GM18909 (cell line): ENCODE measurements at regions not wholly inside any gene's neighbourhood (a gene's known extent, or its start where the extent isn't known, plus 50 kb on each side); places are given as distances from the start of the nearest gene placed in this dataset.

ENCODE experiments used
- ATAC-seq: cut with Tn5 transposase; IDR thresholded peaks from one replicate; pipeline ENCODE4 v1.9.1; 2021; ENCODE audit warnings: mild to moderate bottlenecking; ENCODE audit not compliant: unreplicated experiment, poor library complexity

DNA sequence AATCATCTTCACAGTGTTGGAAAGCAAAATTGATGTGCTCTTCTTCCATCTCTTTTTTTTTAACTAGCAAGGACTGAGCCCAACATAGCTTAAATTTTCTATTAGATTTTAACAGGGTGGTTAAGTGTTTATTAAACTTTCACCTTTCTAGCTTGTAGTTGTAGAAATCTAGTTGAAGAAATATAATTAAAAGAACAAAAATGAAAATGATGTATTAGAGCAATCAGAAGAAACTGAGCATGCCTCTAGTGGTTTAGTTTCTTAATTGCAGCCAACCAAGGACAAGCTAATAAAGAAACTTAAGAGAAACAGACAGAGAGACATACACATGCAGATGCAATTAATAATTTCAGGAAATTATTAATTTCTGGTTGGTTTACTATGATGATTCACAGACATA lies 673.0 kb upstream of the LMO3 start:
- ATAC-seq = no peak

DNA sequence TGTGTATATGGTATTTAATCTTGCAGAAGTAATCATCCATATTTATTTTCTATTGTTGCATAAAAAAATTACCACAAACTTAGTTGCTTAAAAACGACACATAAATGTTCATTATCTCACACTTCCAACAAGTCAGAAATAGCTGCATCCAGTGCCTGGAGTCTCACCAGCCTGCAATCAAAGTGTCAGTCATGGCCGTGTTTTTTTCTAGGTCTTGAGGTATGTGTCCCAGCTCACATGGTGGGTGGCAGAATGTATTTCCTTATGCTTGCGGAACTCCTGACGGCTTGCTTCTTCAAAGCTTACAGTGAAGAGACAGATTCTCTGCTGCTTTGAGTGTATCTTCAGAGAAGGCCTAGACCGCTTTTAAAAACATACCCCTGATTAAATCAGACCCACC lies 670.2 kb upstream of the LMO3 start:
- ATAC-seq = no peak

DNA sequence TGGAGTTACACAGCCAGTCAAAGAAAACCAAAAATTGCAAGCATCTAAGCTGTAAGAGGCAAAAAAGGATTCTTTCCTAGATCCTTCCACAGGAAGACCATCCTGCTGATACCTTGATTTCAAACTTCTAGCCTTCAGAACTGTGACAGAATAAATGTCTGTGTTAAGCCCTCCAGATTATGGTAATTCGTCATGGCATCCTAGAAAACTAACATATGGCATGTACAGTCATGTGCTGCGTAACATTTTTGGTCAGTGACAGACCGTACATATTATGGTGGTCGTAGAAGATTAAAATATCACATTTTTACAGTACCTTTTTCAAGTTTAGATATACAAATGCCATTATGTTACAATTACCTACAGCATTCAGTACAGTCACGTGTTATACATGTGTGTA lies 660.9 kb upstream of the LMO3 start:
- no peak for ATAC-seq

DNA sequence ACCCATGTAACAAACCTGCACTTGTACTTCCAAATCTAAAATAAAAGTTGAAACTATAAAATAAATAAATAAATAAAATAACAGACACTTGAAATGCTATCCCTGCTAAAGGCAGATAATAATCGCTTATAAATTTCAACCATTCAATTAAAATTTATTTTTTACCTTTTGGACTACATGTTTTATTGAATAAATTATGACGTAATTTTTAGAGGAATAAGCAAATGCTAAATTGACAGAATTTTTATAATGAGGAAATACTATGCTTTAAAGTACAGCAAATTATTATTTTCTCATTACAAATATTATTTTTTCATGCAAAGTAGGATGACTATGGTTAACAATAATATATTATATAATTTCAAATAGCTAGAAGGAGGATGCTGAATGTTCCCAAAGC lies 658.6 kb upstream of the LMO3 start:
- ATAC-seq = no peak

DNA sequence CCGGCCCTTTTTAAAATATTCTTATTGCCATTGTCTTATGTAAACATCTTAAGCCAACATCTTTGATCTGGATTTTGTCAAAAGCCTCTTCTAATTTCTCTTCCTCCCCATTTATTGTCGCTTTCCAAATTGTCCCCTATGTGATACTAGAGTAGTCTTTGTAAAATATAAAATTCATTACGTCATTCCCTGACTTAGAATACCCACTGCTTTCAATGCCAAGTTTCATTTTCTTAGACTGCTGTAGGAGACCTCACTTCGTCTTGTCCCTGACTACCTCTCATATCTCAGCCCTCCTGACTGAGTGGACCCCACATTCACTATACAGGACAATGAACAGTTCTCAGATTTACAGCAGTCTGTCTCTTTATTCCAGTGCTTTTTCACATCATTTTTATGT lies 633.9 kb upstream of the LMO3 start:
- ATAC-seq = no peak

DNA sequence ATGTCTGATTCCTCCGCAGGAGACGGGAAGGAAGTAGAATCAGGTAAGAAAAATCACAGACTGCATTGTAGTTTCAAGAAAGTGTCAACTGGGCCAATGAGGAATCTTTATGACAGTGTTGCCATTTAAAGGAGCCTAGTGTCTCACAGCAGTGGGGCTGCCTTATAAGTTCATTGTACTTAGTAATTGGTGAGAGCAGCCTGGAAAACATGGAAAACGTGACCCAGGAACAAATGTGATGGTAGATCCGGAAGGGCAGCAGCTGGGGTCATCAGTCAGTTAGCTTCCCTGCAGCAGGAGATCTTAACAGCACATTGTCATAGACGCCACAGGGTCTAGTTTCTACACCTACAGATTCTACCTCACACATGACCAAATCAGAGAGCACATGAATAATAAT lies 630.0 kb upstream of the LMO3 start:
- no peak for ATAC-seq

DNA sequence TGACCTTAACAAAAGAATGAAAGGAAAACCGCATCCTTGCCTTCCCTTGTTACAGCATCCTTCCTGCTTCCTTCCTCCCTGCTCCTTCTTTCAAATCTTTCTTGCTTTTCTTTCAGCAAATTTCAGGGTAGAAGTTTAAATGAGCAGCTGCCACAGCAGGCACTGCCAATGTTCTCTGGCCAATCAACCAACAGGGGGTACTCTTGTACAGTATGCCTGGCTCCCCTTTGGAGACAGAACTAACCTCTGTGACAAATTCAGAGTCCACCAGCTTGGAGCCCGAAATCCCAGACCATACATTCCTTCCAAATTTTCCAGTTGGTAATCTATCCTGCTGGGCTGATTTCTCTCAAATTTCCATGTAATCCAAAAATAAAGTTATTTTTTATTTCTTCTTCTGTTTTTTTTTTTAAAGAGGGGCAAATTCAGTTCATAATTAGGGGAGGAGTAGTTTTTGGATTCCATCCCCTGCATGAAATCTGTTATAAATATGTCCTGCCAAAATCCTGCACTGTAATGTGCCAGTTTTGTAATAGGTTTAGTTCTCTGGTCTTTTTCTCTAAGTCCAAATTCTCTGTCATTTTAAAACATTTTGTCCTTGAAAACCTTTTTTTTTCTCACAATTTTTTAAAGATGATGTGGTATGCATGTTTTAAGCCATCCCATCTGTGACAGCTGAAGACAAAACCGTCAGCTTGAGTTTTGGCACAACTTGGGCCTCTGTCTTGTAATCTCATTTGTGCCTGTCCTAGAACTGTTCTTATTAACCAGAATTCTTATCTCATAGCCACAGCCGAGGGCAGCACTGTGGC lies 610.0 kb upstream of the LMO3 start:
- no peak for ATAC-seq

DNA sequence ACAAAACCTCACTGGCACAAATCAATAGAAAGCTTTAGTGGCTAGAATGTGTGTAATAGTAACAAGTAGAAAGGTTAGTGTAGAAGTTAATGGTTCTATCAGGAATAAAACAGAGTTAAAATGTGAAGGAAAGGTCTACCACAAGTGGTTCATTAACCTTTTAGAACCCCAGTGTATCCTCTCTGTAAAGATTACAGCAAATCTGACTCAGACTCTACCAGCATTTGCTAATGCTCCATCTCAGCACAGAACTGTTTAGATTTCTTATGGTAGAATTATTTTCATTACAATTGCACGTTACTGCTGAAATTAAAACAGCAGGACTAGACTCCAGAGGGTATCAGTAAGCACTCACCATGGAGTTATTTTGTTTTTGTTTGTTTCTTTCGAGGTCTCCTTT lies 609.0 kb upstream of the LMO3 start:
- ATAC-seq = peak; percentile 48

DNA sequence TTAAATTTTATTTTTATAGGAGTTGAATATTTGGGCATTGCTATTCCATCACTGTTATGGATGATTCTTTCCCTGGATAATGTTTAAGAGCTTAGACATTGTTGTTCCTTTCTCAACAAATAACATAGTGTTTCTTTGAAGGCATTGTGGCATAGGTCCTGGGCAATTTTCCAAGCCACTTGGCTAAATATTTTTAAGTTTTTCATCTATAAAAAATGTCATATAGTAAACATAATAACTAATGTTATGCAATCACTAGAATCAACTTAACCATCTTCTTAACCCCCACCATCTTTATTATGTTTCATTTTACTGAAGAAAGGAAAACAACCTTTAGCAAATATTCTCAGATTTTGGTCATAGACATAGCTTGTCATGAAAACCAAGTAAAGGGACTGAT lies 600.6 kb upstream of the LMO3 start:
- no peak for ATAC-seq

DNA sequence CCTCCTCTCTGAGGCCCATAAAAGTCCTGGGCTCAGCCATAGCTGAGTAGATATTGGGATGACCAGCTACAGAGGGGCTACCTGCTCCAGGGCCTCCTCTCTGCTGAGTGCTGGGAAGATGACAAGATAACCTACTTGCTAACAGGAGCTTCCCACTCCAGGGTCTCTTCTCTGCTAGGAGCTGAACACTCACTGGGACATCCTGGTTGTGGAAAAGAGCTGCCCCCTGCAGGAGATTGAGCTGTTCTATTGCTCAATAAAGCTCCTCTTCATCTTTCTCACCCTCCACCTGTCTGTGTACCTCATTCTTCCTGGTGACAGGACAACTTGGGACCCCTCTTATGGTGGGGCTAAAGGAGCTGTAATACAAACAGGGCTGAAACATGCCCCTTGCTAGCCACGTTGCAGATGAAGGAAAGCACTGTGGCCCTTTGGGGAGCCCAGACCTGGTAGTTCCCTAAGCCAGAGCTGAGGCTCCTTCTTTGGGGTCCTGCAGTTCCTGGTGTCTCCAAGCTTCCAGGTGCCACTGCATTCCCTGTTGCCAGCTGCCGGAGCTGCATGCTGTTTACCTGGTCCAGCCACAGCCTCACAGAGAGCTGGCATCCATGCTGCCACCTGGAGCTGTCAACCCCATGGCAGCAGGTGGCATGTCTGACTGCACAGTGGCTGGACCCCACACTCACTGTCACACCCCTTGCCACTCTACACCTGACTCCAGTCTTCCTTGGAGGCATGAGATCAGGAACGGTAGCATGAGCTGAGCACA lies 598.5 kb upstream of the LMO3 start:
- ATAC-seq = no peak

DNA sequence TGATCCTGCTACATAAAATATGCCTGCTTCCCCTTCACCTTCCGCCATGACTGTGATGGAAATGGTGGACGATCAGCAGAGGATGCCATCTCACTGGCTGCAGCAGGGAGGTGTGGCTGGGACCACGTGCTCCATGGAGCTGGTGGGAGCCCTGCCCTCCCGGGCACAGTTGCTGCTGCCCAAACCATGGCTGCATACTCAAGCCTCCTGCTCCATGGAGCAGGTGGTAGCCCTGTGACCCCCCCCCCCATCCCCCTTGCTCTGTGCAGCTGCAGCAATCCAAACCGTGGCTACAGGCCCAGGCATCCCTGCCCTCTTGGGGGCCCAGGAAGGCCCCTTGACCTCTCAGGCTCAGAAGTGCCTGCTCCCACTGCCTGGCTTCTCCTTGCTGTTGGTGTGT lies 597.5 kb upstream of the LMO3 start:
- no peak for ATAC-seq

DNA sequence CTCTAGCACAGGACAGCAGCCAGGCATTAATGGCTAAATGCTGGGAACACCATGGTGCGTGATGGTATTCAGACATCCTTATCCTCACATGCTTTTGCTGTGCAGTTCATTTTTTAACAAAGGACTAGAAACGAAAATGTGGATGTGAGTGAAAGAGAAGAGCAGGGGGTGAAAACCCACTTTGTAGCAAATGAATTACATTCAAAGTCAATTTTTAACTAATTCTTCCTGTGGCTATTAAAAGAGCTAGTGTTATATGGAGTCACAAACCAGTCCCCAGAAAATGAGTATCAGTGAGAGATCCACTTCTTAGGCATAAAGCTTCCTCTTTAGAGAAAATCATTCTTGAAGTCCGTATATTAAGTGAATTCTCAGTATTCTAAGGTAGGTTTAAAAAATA lies 592.0 kb upstream of the LMO3 start:
- no peak for ATAC-seq

DNA sequence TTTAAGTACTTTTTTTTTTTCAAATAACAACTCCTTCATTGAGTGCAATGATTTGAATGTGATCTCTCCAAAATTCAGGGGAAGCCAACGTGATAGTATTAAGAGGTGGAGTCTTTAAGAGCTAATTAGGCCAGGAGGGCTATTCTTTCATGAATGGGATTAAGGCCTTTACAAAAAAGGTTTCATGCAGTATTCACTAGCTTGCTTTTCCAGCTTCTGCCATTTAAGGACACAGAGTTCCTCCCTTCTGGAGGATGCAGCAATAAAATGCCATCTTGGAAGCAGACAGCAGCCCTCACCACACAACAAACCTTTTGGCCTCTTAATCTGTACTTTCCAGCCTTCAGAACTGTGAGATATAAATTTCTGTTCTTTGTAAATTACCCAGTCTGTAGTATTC lies 586.8 kb upstream of the LMO3 start:
- ATAC-seq = no peak

DNA sequence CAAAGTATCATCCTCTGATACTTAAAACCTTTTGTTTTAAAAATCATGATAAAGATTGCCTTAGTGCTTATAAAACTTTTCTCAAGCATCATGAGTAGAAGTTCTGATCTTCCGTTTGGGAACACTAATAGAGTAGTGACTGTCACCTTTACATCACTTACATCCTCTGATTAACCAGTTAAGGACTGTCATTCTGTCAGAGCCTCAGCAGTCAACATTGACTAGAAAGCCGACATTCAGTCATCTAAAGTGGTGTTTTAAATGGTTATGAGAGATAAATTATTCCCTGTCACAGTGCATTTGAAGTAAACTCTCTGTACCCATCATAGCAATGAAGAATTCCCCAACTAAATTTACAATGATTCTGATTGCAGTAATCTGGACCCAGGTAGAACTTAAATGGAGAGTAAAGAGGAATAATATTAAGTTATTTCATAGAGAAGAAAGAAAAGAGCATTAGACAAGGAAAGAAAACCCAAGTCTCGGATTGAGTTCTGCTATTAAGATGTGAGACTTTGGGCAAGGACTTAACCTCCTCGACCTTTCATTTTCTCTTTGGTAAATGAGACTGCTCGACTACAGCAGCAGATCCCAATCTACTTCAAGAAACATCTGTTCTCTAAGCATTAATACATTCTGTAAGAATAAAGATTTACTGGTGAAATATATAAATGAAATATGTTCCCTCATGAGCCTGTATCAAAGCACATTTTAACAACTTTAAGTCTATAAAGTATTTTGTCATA lies 563.9 kb upstream of the LMO3 start:
- no peak for ATAC-seq

DNA sequence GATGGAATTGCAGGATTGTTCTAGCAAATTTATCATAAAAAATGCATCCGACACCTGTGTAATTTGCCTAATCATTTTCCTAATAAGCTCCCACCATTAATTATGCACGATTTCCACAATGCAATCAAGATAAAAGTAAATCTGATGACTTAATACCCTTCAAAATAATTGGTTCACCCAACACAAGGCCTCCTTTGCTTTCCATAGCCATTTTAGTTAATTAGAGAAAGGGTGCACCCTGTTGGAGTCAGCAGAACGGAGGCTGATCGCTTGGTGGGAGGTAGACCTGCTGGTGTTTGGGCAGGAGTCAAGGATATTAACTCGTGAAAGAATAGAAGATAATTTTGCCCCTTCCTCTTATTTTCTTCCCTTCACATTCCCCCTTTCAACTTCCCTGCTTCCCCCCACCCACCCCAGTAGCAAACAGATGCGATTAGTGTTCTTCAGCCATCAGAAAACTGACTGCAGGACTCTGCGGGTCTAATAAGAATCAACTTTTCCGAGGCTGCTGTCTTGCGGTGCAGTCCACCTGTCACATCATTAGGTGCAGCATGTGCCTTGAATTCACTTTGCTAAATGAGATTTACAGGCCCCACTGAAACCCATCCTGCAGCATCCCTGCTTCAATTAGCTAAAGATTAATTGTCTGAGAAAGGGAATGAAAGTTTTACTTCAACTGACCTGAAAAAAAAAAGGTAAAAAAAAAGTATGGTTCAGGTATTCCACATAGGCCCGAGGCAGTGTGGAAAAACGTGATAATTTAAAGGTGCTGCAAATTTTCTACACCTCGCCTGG lies 553.7 kb upstream of the LMO3 start:
- no peak for ATAC-seq

DNA sequence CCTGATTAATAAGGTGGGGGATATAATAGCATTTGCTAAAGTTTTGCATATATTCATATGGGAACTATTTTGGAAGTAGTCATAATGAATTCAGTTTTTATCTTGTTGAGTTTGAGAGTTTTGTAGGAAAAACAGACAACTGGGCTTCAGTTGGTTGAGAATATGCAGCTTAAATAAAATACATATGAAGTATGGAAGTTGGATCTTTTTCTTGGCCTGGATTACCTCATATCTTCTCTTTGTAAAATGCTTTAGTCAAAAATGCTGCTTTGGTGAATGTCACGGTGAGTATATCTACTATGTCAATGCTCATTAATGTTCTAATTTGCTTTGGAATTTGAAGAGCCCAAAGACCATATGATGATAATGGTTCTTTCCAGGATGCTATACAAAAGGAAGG lies 552.2 kb upstream of the LMO3 start:
- no peak for ATAC-seq

DNA sequence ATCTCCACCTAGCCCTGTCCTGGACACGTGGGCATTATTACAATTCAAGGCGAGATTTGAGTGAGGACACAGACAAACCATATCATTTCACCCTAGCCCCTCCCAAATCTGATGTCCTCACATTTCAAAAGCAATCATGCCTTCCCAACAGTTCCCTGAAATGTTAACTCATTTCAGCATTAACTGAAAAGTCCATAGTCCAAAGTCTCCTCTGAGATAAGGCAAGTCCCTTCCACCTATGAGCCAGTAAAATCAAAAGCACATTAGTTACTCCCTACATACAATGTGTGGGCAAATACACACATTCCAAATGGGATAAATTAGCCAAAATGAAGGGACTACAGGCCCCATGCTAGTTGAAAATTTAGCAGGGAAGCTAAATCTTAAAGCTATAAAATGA lies 546.0 kb upstream of the LMO3 start:
- no peak for ATAC-seq

DNA sequence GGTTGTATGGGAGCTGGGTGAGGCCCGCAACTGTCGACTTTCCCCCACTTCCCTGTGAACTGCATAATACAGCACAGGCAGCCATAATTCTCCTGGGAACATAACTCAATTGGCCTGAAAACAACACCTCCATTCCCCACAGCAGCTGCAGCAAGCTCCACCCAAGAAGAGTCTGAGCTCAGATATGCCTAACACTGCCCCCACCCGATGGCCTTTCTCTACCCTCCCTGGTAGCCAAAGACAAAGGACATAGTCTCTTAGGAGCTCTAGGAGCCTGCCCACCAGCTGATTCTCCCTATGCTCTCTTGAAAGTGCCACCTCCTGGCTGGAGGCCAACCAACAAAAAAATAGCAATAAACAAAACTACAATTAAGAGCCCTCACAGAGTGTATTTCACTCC lies 542.7 kb upstream of the LMO3 start:
- ATAC-seq = no peak

DNA sequence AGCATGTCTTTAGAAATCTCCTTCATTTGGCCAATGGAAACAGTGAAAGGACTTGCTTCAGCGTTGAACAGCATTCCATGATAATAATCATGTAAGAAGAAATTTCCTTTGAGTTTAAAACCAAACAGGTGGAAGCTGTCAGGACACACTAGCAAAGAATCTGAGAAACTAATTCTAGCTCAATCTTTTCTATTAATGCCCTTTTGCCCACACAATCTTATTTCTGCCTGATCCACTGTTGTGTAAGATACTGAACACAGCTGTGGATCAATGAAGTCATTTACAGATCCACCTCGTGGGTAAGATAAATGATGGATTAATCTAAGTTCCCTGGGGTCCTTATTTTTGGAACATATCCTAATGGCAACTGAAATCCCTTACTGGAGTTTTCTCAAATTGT lies 536.9 kb upstream of the LMO3 start:
- no peak for ATAC-seq

DNA sequence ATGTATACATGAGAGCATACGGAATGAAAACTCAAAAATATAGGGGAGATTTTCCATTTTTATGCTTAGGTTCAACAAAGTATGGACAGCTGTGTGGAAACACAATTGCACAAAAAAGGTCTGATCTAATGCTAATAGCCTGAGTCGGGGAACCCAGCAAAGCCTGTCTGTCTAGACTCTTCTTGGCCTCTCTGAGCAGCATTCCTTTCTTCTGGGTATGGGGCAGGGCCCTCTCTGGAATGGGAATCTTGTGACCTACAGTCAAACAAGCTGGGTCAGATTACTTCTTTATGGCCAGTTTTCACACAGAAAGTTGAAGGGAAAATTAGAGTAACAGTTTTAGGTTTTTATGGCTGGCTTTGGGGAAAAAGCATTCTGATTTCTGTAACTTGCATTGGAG lies 534.0 kb upstream of the LMO3 start:
- ATAC-seq = no peak

DNA sequence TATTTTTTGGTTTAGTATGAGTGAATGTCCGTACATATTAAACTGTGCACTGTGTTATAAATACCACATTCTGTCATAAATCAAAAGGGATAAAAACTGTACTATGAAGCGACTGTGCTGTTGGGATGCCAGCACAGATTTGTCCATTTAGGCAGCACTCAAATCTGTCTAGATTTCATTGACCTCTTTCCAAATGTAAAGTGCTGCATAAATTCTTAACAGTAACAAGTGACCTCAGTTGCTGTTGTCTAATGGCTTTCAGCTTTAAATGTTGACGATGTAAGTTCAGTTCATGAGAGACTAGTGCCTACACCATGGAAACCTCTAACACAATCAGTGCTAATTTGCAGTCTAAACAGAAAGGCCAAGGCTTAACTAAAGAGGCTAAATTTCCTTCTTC lies 531.4 kb upstream of the LMO3 start:
- ATAC-seq = no peak
